Endothelial cell of umbilical vein (primary cell): ENCODE measurements at regions not wholly inside any gene's neighbourhood (a gene's known extent, or its start where the extent isn't known, plus 50 kb on each side); places are given as distances from the start of the nearest gene placed in this dataset.

Experiments used
- BruUV-seq: library from RNA; stranded (reverse); fragments of 400-500 nt; replicated peaks from 2 replicates; lab custom pipeline; 2021; lab: Mats Ljungman, UMichigan
- CTCF ChIA-PET: fragments of 300-600, 350-600 bp; sonication (Branson Sonifier 250); formaldehyde crosslinking; loops from one replicate; lab custom pipeline; 2021; ENCODE audit warnings: antibody characterized with exemption, inconsistent platforms; lab: Charles Lee
- POLR2A ChIA-PET: fragments of 300-600, 350-600 bp; sonication (Branson Sonifier 250); formaldehyde crosslinking; loops from one replicate; lab custom pipeline; 2021; ENCODE audit warnings: antibody characterized with exemption, inconsistent platforms; lab: Charles Lee
- DNase-seq: peaks from one replicate; pipeline ENCODE4 v3.0.0-alpha.2; 2011; ENCODE audit warnings: low read depth, low spot score
- FAIRE-seq: peaks from 2 replicates; lab custom pipeline; 2011; peaks lifted over from hg19 to GRCh38; lab: Jason Lieb, UNC
- H2AFZ ChIP-seq: 2 replicates; pipeline ENCODE4 v1.6.0; 2012; ENCODE audit warnings: low read depth, low read length, control low read depth, inconsistent platforms
- H3K27ac ChIP-seq: 2 replicates; pipeline ENCODE4 v1.5.1; 2011; ENCODE audit warnings: low read depth, mild to moderate bottlenecking, control low read depth, low read length, moderate library complexity; ENCODE audit not compliant: insufficient read depth
- H3K27me3 ChIP-seq, 2 experiments: 2 replicates each; pipeline versions ENCODE4 v1.6.0 to v1.6.1; 2011; ENCODE audit warnings: low read length in 2 of 2, mixed read lengths in 1 of 2; ENCODE audit not compliant: control insufficient read depth in 2 of 2, insufficient read depth in 2 of 2
- H3K36me3 ChIP-seq, 2 experiments: 2 replicates in 1 of 2; 3 replicates in 1 of 2; pipeline ENCODE4 v1.5.1; 2011; ENCODE audit warnings: low read length in 2 of 2, mild to moderate bottlenecking in 1 of 2, moderate library complexity in 1 of 2; ENCODE audit not compliant: control insufficient read depth in 2 of 2, insufficient read depth in 2 of 2; ENCODE audit errors: extremely low read depth in 1 of 2
- H3K4me1 ChIP-seq: 3 replicates; pipeline ENCODE4 v1.5.1; 2011; ENCODE audit warnings: mild to moderate bottlenecking, low read length; ENCODE audit not compliant: control insufficient read depth, insufficient read depth; ENCODE audit errors: extremely low read depth
- H3K4me2 ChIP-seq: 2 replicates; pipeline ENCODE4 v1.6.1; 2011; ENCODE audit warnings: low read length, control low read depth, mixed read lengths; ENCODE audit not compliant: insufficient read depth
- H3K4me3 ChIP-seq, 3 experiments: fragments of 200-600 bp in 1 of 3; sonication (generic), shearing (Covaris generic) in 1 of 3; replicated peaks in 1 of 3; 2 replicates each; pipeline ENCODE4 v1.5.1; 2011 to 2016; ENCODE audit warnings: control low read depth in 3 of 3, low read length in 3 of 3, mild to moderate bottlenecking in 2 of 3, inconsistent platforms in 1 of 3, low read depth in 1 of 3, moderate library complexity in 1 of 3; ENCODE audit not compliant: insufficient read depth in 1 of 3
- H3K79me2 ChIP-seq: 2 replicates; pipeline ENCODE4 v1.6.0; 2012; ENCODE audit warnings: low read length, inconsistent platforms; ENCODE audit not compliant: control insufficient read depth, insufficient read depth
- H3K9ac ChIP-seq: replicated peaks from 2 replicates; pipeline ENCODE3; 2011; ENCODE audit warnings: low read length, control low read depth; ENCODE audit not compliant: insufficient read depth; ENCODE audit errors: extremely low read depth
- H3K9me1 ChIP-seq: replicated peaks from 3 replicates; pipeline ENCODE4 v1.6.0; 2011; ENCODE audit warnings: mild to moderate bottlenecking, low read length; ENCODE audit not compliant: control insufficient read depth, insufficient read depth; ENCODE audit errors: extremely low read depth
- H3K9me3 ChIP-seq: replicated peaks from 2 replicates; pipeline ENCODE4 v1.5.1; 2012; ENCODE audit warnings: low read length, inconsistent platforms; ENCODE audit not compliant: control insufficient read depth, insufficient read depth
- H4K20me1 ChIP-seq: replicated peaks from 2 replicates; pipeline ENCODE3; 2011; ENCODE audit warnings: mild to moderate bottlenecking, low read length; ENCODE audit not compliant: control insufficient read depth, insufficient read depth; ENCODE audit errors: extremely low read depth
- CTCF ChIP-seq, 2 donors: IDR thresholded peaks; 1 replicate in 1 of 2; 2 replicates in 1 of 2; pipeline ENCODE4 v1.5.1; 2011; ENCODE audit warnings: low read length in 2 of 2, mild to moderate bottlenecking in 2 of 2, moderate library complexity in 2 of 2, control low read depth in 1 of 2, inconsistent platforms in 1 of 2, low read depth in 1 of 2; ENCODE audit not compliant: insufficient read depth in 1 of 2; ENCODE audit errors: extremely low read depth in 1 of 2
- EZH2 ChIP-seq: IDR thresholded peaks from 2 replicates; pipeline ENCODE4 v1.6.1; 2012; ENCODE audit warnings: borderline replicate concordance, low read depth, mild to moderate bottlenecking, moderate library complexity, low read length, inconsistent platforms; ENCODE audit not compliant: severe bottlenecking
- FOS ChIP-seq: IDR thresholded peaks from 2 replicates; pipeline ENCODE4 v1.6.1; 2011; ENCODE audit warnings: mild to moderate bottlenecking, low read length, moderate library complexity, borderline replicate concordance; ENCODE audit not compliant: insufficient read depth
- GATA2 ChIP-seq: IDR thresholded peaks from 2 replicates; pipeline ENCODE4 v1.7.0; 2011; ENCODE audit warnings: low read depth, mild to moderate bottlenecking, moderate library complexity, mixed read lengths, low read length; ENCODE audit not compliant: insufficient read length, insufficient read depth
- JUN ChIP-seq: IDR thresholded peaks from 2 replicates; pipeline ENCODE4 v1.6.1; 2011; ENCODE audit warnings: borderline replicate concordance, low read depth; ENCODE audit not compliant: insufficient read length, insufficient read depth
- dilution Hi-C: fragments of 300-500 bp; cut with MboI; formaldehyde crosslinking; loops from one replicate; pipeline ENCODE4 v1.15.0; 2019; ENCODE audit warnings: low sequenced_read_pairs; ENCODE audit not compliant: extremely low pct_ligation_motif_present
- intact Hi-C: fragments of 100-400 bp; cut with micrococcal nuclease; formaldehyde crosslinking; loops from one replicate; pipeline ENCODE4 v1.10.0; 2022

- FAIRE-seq, result no peak
- CTCF ChIA-PET, result interaction anchor here (0.6 kb wide), 1 partner anchor 59 kb away, joined by 3 read pairs; no protein-coding TSS in a partner anchor
- Histone ChIP-seq H3K4me2 (no peak overlapping the region), H3K27ac (no peak overlapping the region), H3K36me3 (no peaks in the 10 kb centered on the region), H3K4me3 (no peak overlapping the region), H3K9me1 (no peaks in the 10 kb centered on the region), H4K20me1 (no peaks in the 10 kb centered on the region), H3K27me3 (no peaks in the 10 kb centered on the region), H3K9me3 (no peaks in the 10 kb centered on the region), H3K9ac (no peak overlapping the region), H2AFZ (no peak overlapping the region), H3K4me1 (no peaks in the 10 kb centered on the region), H3K79me2 (no peaks in the 10 kb centered on the region)
- BruUV-seq, result no TSS peak
- dilution Hi-C loops, result no loop called here
- intact Hi-C loops, result no loop called here
- POLR2A ChIA-PET, result no interaction called here
- DNase-seq, result no peak
- TF ChIP-seq CTCF (IDR thresholded peaks at IDR 0.05; ENCODE audit: extremely low read depth in 1 of 2, insufficient read depth in 1 of 2, low read depth in 1 of 2, low read length in 2 of 2) (no peak), GATA2 (no peak), FOS (no peak), EZH2 (no peak), JUN (no peak)
These were observed 66.7 kb upstream of the SAMD5 start for GRCh38 chr6:147441751-147442150.
